ENCODE measurements at regions not wholly inside any gene's neighbourhood (a gene's known extent, or its start where the extent isn't known, plus 50 kb on each side); places are given as distances from the start of the nearest gene placed in this dataset.
"Not testable (repeated sequence)": the region's sequence is repeated elsewhere in the genome, so short reads cannot be mapped to it uniquely, and the experiment has no call there.

GRCh38 chr21:41582866-41583265, 74.9 kb upstream of the TMPRSS2 start:
- no peak for DNase-seq

GRCh38 chr21:41582298-41582840, 74.4 kb upstream of the TMPRSS2 start:
- DNase-seq: no peak

- no peak for DNase-seq
Measured at GRCh38 chr21:41581592-41582228, 73.8 kb upstream of the TMPRSS2 start.

- no peak for DNase-seq
Measured at GRCh38 chr21:41580758-41581554, 73.0 kb upstream of the TMPRSS2 start.

- DNase-seq: no peak
Measured at GRCh38 chr21:41579692-41580091, 71.7 kb upstream of the TMPRSS2 start.

GRCh38 chr21:41578716-41579115, 70.8 kb upstream of the TMPRSS2 start:
- DNase-seq: no peak

- no peak for DNase-seq
Measured at GRCh38 chr21:41578083-41578482, 70.1 kb upstream of the TMPRSS2 start.

- no peak for DNase-seq
Measured at GRCh38 chr21:41576013-41576615, 68.2 kb upstream of the TMPRSS2 start.

GRCh38 chr21:41573902-41574690, 66.1 kb upstream of the TMPRSS2 start:
- no peak for DNase-seq

GRCh38 chr21:41571938-41572510, 64.1 kb upstream of the TMPRSS2 start:
- no peak for DNase-seq

GRCh38 chr21:41570791-41571355, 62.9 kb upstream of the TMPRSS2 start:
- no peak for DNase-seq

GRCh38 chr21:41568606-41569385, 60.8 kb upstream of the TMPRSS2 start:
- DNase-seq: no peak

- no peak for DNase-seq
Measured at GRCh38 chr21:41567901-41568510, 60.0 kb upstream of the TMPRSS2 start.

- not testable (repeated sequence) for DNase-seq
Measured at GRCh38 chr21:41567237-41567636, 59.3 kb upstream of the TMPRSS2 start.

- no peak for DNase-seq
Measured at GRCh38 chr21:41566500-41567014, 58.6 kb upstream of the TMPRSS2 start.

GRCh38 chr21:41565550-41565949, 57.6 kb upstream of the TMPRSS2 start:
- no peak for DNase-seq

GRCh38 chr21:41564871-41565274, 56.9 kb upstream of the TMPRSS2 start:
- no peak for DNase-seq

GRCh38 chr21:41562101-41563000, 54.4 kb upstream of the TMPRSS2 start:
- DNase-seq: no peak

- DNase-seq: no peak
Measured at GRCh38 chr21:41561701-41562100, 53.7 kb upstream of the TMPRSS2 start.
